ENCODE measurements at regions not wholly inside any gene's neighbourhood (a gene's known extent, or its start where the extent isn't known, plus 50 kb on each side); places are given as distances from the start of the nearest gene placed in this dataset.

GRCh38 chr2:43028188-43028587, 198.2 kb downstream of the ZFP36L2 start:
- no peak overlapping the region for H3K27ac ChIP-seq
- 43 to 64% methylated on average over 6 of the region's 6 CpGs for WGBS, 2 donors
- TF ChIP-seq CTCF (IDR thresholded peaks at IDR 0.05), result no peak
- H3K36me3 ChIP-seq, result no peaks in the 10 kb centered on the region
- intact Hi-C loops (cut with DNase I), result loop anchor here in 7 of 10 donors (5.0 to 10.0 kb wide), 7 partner anchors 53 to 107 kb away; no protein-coding TSS in a partner anchor
- DNase-seq (no peak), ATAC-seq (no peak)
- peaks cover 14 to 54% (median 37%) of the 10 kb centered on the region in 9 donors for H3K4me1 ChIP-seq
- no peak overlapping the region for H3K4me3 ChIP-seq
- H3K9me3 ChIP-seq, result no peaks in the 10 kb centered on the region
- no peaks in the 10 kb centered on the region for H3K27me3 ChIP-seq

GRCh38 chr2:43027097-43027873, 199.1 kb downstream of the ZFP36L2 start:
- intact Hi-C loops (cut with DNase I), result loop anchor here in 7 of 10 donors (5.0 to 10.0 kb wide), 7 partner anchors 52 to 108 kb away; no protein-coding TSS in a partner anchor
- H3K27ac ChIP-seq, result peak overlapping the region in 8 of 10 donors; percentile 10 to 74 (median 52)
- peaks cover 11 to 46% (median 30%) of the 10 kb centered on the region in 9 donors for H3K4me1 ChIP-seq
- no peak overlapping the region for H3K4me3 ChIP-seq
- DNase-seq (no peak), ATAC-seq (peak in 7 of 8 donors; percentile 24 to 66 (median 46))
- TF ChIP-seq CTCF (IDR thresholded peaks at IDR 0.05), result no peak
- peaks cover 0 to under 1% (median 0%) of the 10 kb centered on the region in 11 donors for H3K9me3 ChIP-seq
- H3K27me3 ChIP-seq, result no peaks in the 10 kb centered on the region
- WGBS, 2 donors, result 78 to 85% methylated on average over 21 of the region's 21 CpGs
- H3K36me3 ChIP-seq, result no peaks in the 10 kb centered on the region

- Histone ChIP-seq H3K27ac (peak overlapping the region in 8 of 10 donors; percentile 10 to 74 (median 52)), H3K36me3 (no peaks in the 10 kb centered on the region), H3K4me1 (peaks cover 6 to 39% (median 22%) of the 10 kb centered on the region in 9 donors), H3K27me3 (no peaks in the 10 kb centered on the region), H3K9me3 (peaks cover 0 to 7% (median 0%) of the 10 kb centered on the region in 11 donors), H3K4me3 (no peak overlapping the region)
- WGBS, 2 donors, result 68 to 84% methylated on average over 17 of the region's 17 CpGs
- TF ChIP-seq CTCF (IDR thresholded peaks at IDR 0.05), result no peak
- intact Hi-C loops (cut with DNase I), result loop anchor here in 7 of 10 donors (5.0 to 10.0 kb wide), 7 partner anchors 52 to 108 kb away; no protein-coding TSS in a partner anchor
- peak; percentile 6 to 48 (median 31) for ATAC-seq
- DNase-seq, result no peak
These were observed 199.8 kb downstream of the ZFP36L2 start for GRCh38 chr2:43026426-43027096.

- H3K36me3 ChIP-seq, result no peaks in the 10 kb centered on the region
- peaks cover 6 to 36% (median 20%) of the 10 kb centered on the region in 9 donors for H3K4me1 ChIP-seq
- H3K9me3 ChIP-seq, result peaks cover 0 to 9% (median 0%) of the 10 kb centered on the region in 11 donors
- no peak for ATAC-seq
- TF ChIP-seq CTCF (IDR thresholded peaks at IDR 0.05), result no peak
- H3K4me3 ChIP-seq, result no peak overlapping the region
- WGBS, 2 donors, result 85 to 87% methylated on average over 5 of the region's 5 CpGs
- intact Hi-C loops (cut with DNase I), result loop anchor here in 8 of 10 donors (2.0 to 10.0 kb wide), 8 partner anchors 51 to 203 kb away; no protein-coding TSS in a partner anchor
- DNase-seq, result no peak
- no peaks in the 10 kb centered on the region for H3K27me3 ChIP-seq
- peak overlapping the region in 3 of 10 donors; percentile 6 to 74 (median 21) for H3K27ac ChIP-seq
These were observed 200.6 kb downstream of the ZFP36L2 start for GRCh38 chr2:43025709-43026295.

Measured in heart right ventricle (tissue), 16 donors.